ENCODE measurements at regions not wholly inside any gene's neighbourhood (a gene's known extent, or its start where the extent isn't known, plus 50 kb on each side); places are given as distances from the start of the nearest gene placed in this dataset.

DNA sequence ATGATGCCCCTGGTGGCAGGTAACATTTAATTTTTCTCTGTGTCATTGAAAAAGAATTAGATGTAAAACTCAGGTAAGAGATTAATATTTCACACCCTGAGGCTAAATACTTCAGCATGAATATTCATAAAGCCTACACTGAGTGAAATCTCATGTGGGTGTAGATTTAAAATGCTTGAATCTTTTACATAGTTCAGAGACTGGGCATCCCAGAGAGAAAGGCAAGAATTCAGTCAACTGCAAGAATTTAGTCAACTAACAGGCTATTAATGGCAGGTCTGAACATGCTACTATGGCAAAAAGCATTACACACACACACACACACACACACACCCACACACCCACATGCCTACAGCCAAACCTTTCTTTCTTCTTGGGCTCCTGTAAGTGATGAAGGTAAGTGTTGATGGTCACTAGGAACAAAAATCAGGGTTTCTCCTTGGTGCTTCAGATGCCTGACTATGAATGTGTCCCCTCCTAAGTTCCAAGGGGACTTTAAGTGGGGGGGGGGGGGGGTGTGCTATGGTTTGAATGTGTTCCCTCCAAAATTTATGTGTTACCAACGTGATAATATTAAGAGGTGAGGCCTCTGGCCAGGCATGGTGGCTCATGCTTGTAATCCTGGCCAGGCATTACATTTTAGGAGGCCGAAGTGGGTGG is 63.7 kb upstream of the PSMD7 start:
- DNase-seq (ENCODE audit: low read depth), result no peak

DNA sequence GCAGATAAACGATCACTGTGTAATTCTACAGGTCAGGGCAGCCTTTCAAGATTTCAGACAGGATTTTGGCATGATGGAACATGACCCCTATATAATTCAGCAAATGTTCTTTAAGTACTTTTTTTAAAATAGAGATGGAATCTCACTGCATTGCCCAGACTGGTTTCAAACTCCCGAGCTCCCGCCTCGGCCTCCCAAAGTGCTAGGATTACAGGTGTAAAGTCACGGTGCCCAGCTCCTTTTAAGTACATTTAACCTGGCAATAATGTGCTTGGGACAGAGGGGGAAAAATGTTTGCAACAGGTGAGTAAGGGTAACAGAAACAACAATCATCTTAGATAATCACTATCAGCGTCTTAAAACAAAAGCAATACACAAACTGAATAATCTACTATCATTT is 66.5 kb upstream of the PSMD7 start:
- no peak for DNase-seq (ENCODE audit: low read depth)

DNA sequence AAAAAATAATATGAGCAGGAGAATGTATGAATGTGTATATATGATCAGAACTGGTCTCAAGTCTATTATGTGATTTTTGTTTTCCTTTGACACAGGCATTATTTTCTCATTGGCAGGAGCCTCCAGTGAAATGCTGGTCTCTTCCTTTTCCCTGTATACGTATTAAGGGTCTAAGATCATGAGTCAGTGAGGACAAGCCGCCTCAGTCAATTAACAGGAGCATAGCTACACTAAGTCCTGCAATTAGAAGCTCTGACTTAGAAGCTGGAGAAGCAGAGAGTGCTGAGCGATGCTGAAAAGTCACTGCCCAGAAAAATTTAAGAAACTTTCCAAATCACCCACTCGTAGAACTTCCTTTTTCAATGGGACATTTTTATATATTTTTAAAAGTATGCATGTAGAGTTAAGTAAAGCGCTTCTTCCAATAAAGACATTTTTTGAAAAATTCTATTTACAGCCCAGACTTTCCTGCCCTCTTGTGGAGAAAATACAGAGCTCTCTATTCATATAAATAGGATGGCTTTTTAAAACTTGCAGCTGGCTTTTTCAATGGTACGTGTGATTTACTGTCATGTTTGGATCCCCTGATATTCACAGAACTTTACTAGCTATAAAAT is 70.2 kb upstream of the PSMD7 start:
- no peak for DNase-seq (ENCODE audit: low read depth)

DNA sequence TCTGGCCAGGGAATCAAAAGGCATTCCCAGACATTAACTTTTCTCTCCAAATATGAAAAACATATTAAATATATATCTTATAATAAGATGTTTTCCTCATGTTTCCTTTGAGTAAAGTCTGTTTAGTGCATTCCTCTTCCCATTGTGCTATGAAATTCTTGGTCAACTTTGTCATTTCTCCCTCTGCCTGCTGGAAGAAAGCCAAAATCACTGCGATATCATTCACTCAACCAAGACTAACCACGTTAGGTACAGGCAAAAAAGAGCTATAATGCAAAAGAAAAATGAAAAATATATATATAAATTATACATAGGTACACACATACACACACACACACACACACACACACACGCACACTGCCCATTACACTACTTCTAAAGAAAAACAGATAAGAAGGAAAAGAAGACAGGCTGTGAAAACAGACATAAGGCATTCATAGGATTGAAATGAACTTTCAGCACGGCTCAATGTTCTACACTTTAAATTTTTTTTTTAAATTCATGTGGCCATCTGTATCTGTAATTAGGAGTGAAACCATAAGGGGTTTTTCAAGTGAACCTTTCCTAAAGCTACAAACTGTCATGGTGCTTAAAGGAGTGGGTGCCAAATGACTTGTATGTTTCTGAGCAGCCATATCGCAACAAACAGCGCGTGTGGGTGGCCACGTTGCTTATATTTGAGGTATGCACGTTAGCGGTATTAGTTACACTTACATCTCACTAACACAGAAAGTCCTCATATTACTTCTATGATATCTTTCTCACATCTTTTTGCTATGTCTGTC is 71.6 kb upstream of the PSMD7 start:
- DNase-seq (ENCODE audit: low read depth), result no peak

DNA sequence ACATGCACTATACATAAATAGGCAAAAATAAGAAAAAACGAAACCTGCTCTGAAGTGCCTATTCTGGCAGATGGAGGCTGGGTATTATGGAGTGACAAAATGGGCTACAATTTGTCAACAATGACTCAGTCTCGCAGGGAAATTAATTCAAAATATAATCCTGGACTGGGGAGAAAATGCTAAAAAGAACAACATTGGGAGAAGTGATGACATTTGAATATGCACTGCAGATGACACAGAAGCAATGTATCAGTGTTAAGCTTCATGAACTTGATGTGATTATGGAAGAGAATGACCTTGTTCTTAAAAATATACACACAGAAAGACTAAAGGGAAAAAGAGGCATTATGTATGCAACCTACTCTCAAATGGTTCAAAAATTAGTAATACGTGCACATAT is 74.8 kb upstream of the PSMD7 start:
- no peak for DNase-seq (ENCODE audit: low read depth)

DNA sequence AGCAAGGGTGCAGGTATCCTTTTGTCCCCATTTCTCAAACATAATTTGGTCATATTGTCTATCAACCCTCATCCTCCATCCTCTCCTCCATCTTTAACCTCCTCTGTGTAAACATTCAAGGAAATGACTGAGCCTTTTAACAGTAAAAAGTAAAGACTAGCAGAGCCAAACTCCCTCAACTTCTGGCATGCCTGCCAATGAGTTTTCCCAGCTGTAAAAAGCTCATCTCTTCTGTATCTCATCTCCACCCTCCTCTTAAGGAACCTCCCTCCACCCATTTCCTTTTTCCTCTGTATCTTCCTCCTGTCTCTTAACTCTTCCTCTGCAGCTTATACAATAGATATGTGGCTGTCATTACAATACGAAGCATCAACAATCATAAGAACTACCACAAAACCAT is 76.9 kb upstream of the PSMD7 start:
- no peak for DNase-seq (ENCODE audit: low read depth)

DNA sequence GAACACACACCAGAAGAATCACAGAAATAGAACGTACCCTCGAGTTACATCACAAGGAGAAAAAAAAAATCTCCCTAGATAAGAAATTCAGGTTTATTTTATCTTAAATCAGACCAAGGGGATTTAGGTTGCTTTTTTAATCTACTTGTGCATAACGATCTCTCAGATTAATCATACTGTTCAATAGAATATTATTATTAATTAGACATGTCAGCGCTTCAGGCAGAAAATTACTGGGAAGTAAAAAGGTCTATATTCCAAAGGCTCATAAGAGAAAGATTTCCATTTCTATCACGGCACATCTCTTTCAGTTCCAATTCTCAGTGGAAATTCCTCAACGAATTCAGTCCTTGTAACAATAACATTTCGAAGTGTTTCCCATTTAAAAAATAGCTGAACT is 77.7 kb upstream of the PSMD7 start:
- no peak for DNase-seq (ENCODE audit: low read depth)

DNA sequence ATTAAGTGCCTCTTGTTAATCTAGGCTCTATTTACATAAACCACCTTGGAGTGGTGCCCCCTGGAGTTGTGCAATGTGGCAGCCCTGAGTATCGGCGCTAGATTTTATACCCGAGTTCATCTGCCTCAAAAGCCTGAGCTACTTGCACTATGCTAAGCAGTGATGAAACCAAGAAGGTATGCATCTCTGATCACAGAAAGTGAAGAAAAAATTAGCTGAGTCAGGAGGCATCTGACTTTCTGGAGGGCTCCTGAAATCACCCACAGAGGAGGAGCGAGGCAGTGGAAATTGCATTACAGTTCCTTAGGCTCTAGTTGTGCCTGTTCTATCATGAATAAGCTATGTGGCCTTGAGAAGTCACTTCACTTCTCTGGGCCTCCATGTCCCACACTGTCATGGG is 80.3 kb upstream of the PSMD7 start:
- no peak for DNase-seq (ENCODE audit: low read depth)

DNA sequence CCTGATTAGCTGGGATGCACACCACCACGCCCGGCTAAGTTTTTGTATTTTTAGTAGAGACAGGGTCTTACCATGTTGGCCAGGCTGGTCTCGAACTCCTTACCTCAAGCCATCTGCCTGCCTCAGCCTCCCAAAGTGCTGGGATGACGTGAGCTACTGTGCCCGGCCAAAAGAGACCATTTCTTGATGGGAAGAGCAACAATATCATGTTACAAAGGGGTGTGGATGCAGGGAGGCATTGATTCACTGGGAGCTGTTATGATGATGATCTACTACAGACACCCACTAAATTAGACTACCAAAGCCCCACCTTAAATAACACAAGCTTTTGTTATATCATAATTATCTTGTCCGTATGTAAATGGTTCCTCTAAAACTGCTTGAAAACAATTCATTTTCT is 81.4 kb upstream of the PSMD7 start:
- DNase-seq (ENCODE audit: low read depth), result no peak

DNA sequence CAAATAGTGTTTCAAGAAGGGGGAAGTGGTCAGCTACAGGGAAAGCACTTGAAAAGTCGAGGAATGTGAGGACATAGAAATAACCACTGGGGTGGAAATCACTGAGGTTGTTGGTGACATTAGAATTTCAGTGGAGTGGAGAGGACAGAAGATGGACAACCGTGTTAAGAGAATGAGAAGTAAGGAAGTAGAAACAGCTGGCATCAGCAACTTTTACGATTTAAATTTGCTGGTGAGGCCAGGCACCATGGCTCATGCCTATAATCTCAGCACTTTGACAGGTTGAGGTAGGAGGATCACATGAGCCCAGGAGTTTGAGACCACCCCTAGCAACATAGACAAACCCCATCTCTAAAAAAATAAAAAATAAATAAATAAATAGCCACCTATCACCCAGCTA is 83.2 kb upstream of the PSMD7 start:
- DNase-seq (ENCODE audit: low read depth), result no peak

DNA sequence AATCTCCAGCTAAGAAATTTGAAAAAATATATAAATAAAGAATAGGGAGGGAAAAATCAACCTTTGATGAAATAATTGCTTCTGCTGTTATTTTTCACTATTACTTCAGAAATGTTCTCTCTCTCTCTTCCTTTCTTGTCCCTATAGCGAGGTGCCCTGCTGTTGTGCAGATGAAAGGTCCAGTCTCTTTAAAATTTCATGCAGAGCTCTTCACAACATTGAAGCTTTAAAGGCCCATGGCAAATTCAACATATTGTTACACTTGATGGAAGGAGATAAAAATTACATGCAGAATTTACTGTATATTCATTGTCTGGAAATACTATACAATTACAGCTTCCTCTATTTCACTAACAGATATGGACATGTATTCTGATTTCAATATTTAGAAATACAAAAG is 86.4 kb upstream of the PSMD7 start:
- no peak for DNase-seq (ENCODE audit: low read depth)

DNA sequence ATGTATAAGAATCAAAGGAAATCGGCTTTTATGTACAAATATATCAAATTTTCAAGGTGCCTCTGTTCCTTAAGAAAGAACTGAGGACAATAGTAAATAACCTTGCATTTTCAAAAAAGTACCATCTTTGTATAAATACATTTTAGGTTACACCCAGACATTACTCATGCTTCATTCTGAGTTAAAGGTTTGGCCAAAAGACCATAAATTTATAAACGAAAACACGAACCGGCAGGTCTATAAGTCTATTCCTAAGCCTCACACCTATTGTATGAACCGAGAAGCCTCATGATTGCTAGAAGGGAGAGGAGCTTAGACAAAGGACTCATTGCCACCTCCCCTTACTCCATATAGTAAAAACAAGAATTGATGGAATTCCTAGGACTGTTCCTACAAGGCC is 94.6 kb upstream of the PSMD7 start:
- no peak for DNase-seq (ENCODE audit: low read depth)

DNA sequence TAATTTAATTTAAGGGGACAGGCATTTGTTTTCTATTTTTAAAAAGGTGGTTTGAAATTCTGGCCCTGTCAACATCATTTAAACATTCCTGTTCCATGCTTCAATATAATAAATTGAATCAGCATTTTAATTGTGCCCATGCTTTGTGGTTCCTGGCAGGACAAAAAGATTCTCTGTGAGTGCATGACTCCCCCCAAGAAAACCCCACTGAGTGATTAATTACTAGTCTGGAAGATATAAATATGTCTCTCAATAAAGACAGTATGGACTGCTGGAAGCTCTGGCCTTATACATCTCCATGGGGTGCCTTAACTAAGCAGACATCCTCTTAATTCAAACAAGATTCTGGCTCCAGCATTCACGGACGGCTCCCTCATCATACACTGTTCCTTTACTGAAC is 95.0 kb upstream of the PSMD7 start:
- no peak for DNase-seq (ENCODE audit: low read depth)

DNA sequence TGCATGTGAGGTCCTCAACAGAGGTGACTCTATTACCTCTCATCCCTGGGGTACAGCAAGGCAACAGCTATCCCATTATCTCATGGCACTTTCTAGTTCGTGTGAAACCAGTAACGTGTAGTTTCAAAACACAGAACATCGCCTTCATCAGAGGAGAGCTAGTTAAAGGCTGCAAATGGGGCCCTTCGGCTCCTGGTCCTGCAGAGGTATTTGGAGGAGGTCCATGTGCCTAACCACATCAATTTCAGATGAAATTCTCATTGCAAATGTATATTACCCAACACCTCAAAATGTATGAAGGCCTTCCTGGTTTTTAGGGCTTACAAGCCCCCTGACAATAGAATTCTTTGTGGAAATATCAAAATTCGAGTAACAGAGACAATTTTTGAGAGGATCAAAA is 95.7 kb upstream of the PSMD7 start:
- DNase-seq (ENCODE audit: low read depth), result no peak

DNA sequence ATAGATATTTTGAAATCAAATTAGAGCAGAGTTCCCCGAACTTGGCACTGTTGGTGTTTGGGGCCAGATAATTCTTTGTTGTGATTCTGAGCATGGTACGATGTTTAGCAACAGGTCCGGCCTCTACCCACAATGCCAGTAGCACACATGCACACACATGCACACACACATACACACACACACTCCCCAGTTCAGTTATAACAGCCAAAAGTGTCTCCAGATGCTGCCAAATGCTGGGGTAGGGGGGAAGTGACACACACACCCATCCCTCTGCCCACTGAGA is 96.8 kb upstream of the PSMD7 start:
- DNase-seq (ENCODE audit: low read depth), result no peak

DNA sequence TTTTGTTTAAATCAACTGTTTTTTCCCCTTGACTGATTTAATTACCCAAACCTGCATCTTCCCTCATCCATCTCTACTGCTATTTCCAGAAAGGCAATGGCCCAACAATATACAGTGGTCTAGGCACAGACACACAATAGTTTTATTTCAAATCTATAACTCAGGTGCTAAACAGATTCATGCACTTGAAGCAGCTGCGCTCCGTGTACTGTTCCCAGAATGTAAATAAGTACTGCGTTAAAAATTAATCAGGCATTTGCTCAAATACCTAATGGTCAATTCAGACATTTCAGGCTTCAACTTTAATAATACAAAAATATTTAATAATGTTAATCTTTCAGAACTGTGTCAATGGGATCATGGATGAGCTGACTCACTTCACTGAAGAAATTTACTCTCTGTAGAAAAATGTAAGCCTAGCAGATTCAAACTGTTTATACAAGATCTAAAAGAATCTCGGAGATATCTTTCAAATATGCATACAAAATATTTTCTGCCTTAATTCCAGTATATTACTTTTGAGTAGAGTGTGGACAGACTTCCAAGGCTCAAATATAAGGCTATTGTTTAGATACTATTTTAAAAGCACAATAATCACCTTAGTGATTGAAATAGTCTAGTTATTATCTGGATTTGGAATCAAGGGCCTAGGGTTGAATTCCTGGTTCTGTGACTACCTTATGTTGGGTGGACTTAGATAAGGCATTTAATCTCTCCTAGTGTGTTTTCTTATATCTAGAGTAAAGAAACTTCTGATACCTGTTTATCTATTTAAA is 97.4 kb upstream of the PSMD7 start:
- DNase-seq (ENCODE audit: low read depth), result no peak

DNA sequence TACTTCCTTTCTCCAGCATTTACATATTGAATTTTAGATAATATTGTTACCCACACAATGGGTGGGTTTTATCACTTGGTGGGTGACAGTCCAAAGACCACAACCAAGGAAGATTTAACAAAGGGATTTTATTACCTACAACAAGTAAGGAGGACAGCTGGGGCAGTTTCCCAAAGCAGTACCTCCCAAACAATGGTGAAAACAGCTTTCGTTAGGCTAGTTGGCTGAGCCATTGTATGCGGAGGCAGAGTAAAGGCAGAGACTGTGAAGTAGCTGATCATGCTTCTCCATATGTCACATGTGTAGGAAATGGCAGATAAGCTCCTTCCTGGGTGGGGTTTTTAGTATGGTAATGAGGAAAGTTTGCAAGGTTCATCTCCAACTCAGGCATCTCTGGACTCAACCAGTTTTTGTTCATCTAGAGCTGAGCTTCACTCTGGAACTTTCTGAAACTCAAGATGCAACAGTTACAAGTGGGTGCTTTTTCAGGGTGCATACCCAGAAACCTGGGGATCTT is 104.3 kb upstream of the PSMD7 start:
- DNase-seq (ENCODE audit: low read depth), result no peak

DNA sequence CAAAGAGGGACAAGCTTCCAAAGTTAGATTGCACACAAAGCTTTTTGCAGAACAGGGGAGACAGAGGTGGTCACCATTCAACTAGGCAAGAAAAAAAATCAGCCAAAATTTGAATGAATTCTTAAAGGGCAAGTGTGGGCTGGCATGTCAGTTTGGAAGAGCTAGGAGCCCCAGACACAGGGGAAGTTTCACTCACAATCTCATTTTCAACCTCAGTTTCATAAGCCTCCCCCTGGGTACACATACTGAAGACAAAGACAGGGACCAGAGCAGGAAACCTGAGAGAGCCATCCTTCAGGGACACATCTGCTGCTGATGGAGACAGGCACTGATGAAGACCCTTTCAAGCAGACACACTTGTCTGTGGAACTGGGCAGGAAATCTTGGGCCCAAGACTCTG is 106.3 kb upstream of the PSMD7 start:
- DNase-seq (ENCODE audit: low read depth), result no peak

DNA sequence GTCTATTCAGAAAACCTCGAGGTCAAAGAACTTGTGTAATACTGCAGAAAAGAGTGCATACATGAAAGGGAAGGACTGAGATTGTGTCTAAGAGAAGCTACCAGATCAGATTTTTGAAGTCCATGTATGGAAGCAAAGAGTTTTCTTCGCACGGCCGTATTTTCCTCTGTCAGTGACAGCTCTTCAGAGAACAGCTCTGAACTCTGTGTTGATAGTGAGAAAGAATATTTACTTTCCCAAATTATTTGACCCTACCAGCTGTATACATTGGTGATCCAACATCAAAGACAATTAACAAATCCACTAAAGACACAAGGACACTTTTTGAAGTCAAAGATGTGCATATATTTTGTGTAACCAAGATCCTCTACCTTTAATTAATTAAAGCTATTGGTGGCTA is 107.8 kb upstream of the PSMD7 start:
- no peak for DNase-seq (ENCODE audit: low read depth)

DNA sequence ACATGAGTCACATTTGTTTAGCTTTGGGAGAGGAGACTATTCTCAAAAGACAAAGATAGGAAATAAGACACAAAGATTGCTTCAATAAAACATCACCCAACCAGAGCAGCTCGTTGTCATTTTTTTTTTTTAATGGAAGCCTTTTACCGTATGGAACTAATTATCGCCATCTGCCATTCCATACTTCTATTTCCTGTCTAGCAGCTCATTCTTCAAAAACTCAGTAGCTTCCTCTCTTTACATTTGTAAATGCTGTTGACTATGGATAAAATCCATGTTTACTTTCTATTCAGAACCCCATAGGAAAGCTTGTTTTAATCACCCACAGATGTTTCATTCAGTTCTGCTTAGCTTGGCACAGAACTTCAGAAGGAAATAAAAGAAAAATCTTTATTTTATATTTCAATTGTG is 110.0 kb upstream of the PSMD7 start:
- no peak for DNase-seq (ENCODE audit: low read depth)

DNA sequence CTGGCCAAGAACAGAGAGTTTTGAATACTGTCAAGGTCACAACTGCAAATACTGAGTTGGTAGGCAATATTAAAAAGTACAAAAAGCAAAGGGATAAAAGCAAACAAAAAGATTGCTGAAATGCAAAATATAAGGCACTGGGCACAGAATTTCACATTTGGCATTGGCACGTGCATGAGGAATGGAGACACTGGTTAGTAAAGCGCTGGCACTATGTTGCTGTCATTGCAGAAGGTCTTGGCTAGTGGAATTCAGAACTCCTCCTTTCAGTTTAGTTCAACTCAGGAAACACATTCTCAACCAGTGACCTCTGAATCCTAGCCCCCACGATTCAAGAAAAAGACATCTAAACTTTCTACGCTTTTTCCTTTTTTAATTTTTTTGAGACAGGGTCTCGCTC is 111.8 kb upstream of the PSMD7 start:
- DNase-seq (ENCODE audit: low read depth), result no peak

DNA sequence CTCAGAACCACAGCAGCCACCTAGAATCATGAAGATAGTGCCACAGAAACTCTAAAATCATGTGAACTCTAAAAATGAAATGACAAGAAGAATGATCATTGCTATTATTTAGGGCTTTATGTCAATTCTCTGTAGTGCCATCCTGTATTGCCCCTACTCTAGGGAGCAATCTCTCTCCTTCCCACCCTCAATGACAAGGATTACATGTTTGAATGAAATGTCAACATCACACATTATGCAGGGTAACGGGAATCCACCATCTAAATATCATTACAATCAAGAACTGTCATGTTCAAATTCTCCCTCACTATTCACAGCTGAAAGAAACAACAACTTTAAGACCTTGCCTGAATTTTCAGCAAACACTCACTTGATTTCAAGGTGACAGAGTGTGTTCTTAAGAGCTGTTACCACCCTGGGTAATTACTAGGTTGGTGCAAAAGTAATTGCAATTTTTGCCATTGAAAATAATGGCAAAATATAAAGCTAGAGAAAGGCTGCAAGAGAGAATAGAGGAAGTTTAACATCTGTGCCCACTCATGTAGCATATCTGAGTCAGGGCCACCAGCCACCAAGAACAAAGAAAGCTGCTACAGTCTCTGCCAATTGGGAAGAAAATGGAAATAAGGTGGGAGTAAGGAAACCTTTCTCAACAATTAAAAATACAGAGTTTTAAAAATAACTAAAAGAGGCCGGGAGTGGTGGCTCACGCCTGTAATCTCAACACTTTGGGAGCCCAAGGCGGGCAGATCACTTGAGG is 112.8 kb upstream of the PSMD7 start:
- DNase-seq (ENCODE audit: low read depth), result no peak
